Rectal smooth muscle tissue (tissue), 1 donor: ENCODE measurements at regions not wholly inside any gene's neighbourhood (a gene's known extent, or its start where the extent isn't known, plus 50 kb on each side); places are given as distances from the start of the nearest gene placed in this dataset.

Experiments used
- H3K27ac ChIP-seq: one replicate; pipeline ENCODE4 v1.7.0; 2013; ENCODE audit warnings: low read depth, low read length, inconsistent platforms
- H3K27me3 ChIP-seq: one replicate; pipeline ENCODE4 v1.7.0; 2013; ENCODE audit warnings: low read length; ENCODE audit not compliant: control insufficient read depth, insufficient read depth
- H3K36me3 ChIP-seq: one replicate; pipeline ENCODE4 v1.7.0; 2013; ENCODE audit warnings: low read length; ENCODE audit not compliant: control insufficient read depth, insufficient read depth
- H3K4me1 ChIP-seq: one replicate; pipeline ENCODE4 v1.7.0; 2013; ENCODE audit warnings: low read length; ENCODE audit not compliant: control insufficient read depth, insufficient read depth
- H3K4me3 ChIP-seq: one replicate; pipeline ENCODE4 v1.7.0; 2013; ENCODE audit warnings: low read length
- H3K9ac ChIP-seq: one replicate; pipeline ENCODE4 v1.7.0; 2013; ENCODE audit warnings: low read length

DNA sequence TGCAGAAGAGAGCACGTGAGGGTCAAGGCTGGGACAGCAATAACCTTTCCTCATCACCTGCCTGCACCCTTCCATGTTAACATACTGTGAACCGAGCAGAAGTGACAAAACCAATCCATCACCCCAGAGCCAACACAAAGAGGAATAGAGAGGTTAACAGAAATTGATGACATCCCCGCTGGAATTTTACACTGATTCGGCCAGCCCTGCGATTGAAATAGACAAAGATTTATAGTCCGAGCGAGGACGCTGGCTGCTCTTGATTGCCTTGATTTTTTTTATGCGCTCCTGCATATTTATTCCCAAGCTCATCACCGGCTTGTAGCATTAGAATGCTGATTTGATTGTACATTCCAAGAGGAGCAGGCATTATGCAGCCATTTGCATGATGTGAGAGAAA lies 729.7 kb downstream of the BCL11B start:
- H3K36me3 ChIP-seq: no peaks in the 10 kb centered on the region
- H3K9ac ChIP-seq: no peak overlapping the region
- no peaks in the 10 kb centered on the region for H3K27me3 ChIP-seq

DNA sequence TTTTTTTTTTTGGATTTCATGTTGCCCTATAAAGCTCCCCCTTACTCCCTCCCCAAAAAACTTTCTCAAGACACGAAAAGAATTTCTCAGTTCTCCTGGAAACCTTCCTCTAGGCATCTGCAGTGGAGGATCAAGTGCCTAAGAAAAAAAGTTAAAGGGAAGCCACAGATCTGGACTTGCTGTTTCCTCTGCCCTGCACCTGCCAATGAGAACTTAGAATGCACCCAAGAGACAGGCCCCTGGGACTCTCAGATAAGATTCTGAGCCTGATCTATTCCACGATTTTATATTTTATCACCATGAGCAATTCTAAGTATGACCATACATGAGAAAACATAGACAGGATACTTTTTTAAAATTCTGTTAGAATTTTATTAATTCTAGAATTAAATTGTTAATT lies 728.9 kb downstream of the BCL11B start:
- Histone ChIP-seq H3K9ac (no peak overlapping the region), H3K4me3 (no peak overlapping the region), H3K27ac (no peak overlapping the region), H3K4me1 (no peaks in the 10 kb centered on the region), H3K36me3 (no peaks in the 10 kb centered on the region), H3K27me3 (no peaks in the 10 kb centered on the region)

More for the DNA sequence above, 729.7 kb downstream of the BCL11B start:
- no peak overlapping the region for H3K4me3 ChIP-seq
- no peak overlapping the region for H3K27ac ChIP-seq
- no peaks in the 10 kb centered on the region for H3K4me1 ChIP-seq

DNA sequence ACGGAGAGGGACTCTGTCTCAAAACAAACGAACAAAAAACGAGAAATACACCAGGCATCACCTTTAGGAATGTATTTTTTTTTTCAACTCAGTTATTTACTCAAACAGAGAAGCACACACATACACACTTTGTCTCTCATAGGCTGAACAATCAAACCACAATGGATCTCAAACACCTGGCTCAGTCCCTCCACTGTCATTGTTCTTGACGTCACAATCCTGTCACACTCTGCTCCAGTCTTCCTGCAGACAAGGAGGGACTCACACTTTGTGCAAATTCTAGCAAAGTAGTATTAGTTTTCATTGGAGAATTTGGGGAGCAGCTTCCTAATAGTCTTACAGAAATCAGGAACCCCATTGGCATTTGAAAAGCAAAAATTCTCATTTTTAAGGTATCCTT lies 727.8 kb downstream of the BCL11B start:
- Histone ChIP-seq H3K36me3 (no peaks in the 10 kb centered on the region), H3K4me1 (no peaks in the 10 kb centered on the region), H3K27me3 (no peaks in the 10 kb centered on the region)

DNA sequence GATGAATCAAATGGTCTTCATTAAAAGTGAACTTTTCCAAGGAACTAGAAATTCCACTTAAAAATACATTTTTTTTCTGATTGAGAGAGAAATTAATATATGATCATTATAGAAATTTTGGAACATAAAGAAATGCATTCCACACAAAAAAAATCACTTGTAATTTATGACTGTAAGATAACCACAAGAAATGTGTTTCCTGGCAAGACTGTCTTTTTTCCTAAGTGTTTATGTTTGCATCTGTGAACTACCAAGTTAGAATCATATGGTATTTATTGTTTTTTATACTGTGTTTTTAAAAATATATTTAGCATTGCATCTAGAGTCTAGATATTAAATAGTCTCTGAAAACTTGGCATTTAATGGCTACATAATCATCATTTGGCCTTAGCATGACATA lies 726.8 kb downstream of the BCL11B start:
- Histone ChIP-seq H3K9ac (no peak overlapping the region), H3K4me3 (no peak overlapping the region), H3K27me3 (no peaks in the 10 kb centered on the region), H3K36me3 (no peaks in the 10 kb centered on the region), H3K4me1 (no peaks in the 10 kb centered on the region), H3K27ac (no peak overlapping the region)

More for the DNA sequence above, 727.8 kb downstream of the BCL11B start:
- Histone ChIP-seq H3K27ac (no peak overlapping the region), H3K4me3 (no peak overlapping the region), H3K9ac (no peak overlapping the region)

DNA sequence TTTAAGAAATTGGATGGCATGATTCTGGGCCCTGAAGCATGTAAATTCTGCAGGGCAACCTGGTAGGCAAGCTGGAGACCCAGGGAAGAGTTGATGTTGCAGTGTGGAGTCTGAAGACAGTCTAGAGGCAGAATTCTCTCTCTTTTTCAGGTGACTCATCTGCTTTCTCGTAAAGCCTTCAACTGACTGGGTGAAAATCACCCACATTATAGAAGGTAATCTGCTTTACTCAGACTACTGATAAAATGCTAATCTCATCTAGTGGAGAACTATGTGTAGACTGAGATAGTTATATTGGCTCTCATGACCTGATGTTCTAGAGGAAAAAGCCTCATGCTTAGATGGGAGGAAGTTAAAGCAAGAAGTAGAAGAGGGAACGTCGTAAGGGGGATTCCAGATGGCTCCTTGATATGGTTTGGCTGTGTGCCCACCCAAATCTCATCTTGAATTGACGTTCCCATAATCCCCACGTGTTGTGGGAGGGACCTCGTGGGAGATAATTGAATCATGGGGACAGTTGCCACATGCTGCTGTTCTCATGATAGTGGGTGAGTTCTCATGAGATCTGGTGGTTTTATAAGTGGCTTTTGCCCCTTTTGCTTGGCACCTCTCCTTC lies 723.8 kb downstream of the BCL11B start:
- Histone ChIP-seq H3K4me1 (no peaks in the 10 kb centered on the region), H3K4me3 (no peak overlapping the region), H3K27me3 (no peaks in the 10 kb centered on the region), H3K36me3 (no peaks in the 10 kb centered on the region), H3K27ac (no peak overlapping the region), H3K9ac (no peak overlapping the region)

DNA sequence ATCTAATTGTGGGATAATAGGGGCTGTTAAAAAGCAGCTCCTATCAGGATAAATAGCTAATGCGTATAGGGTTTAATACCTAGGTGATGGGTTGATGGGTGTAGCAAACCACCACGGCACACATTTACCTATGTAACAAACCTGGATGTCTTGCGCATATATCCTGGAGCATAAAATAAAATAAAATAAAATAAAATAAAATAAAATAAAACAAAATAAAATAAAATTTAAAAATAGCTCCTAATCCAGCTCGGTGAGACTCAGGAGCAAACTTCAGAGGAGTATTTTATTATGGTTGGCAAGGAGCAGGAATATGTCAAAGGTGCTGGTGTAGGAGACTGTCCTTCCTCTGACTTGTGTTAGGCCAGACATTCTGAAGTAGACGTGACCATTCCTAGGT lies 721.0 kb downstream of the BCL11B start:
- no peaks in the 10 kb centered on the region for H3K27me3 ChIP-seq
- no peak overlapping the region for H3K27ac ChIP-seq
- H3K4me3 ChIP-seq: no peak overlapping the region
- H3K4me1 ChIP-seq: no peaks in the 10 kb centered on the region
- H3K36me3 ChIP-seq: no peaks in the 10 kb centered on the region
- H3K9ac ChIP-seq: no peak overlapping the region

DNA sequence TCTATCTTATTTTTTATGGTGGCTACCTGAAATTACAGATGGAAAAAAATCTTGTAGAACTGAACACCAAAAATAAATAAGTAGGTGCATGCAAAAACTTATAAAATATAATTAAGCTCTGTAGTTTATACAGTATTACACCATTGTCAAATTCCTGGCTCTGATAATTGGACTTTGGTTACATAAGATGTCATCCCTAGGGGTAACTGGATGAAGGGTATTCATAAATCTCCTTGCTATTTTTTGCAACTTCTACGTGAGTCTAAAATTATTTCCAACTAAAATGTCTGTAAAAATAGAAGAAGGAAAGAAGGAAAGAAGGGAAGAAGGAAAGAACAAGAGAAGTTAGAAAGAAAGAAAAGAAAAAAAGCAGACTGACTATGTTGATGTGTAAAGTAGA lies 716.6 kb downstream of the BCL11B start:
- no peaks in the 10 kb centered on the region for H3K27me3 ChIP-seq
- no peaks in the 10 kb centered on the region for H3K4me1 ChIP-seq

DNA sequence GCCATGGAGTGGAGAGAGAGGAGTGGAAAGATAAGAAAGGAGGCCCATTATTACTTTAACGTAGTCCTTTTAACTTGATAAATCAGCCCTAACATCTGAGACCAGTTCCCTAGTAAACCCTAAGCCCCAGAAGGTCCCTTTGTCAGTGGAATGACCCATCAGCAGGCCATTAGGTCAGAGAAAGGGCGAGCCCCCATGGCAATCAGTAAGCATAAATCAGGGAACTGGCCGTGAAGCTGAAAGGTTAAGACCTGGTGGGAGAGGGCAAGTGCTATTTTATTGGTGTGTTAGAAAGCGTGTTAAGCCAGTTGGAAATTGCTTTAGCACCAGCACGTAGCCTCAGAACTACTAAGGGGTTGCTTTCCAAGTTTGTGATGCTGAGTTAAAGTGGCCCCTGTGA lies 708.0 kb downstream of the BCL11B start:
- no peaks in the 10 kb centered on the region for H3K4me1 ChIP-seq
- H3K36me3 ChIP-seq: no peaks in the 10 kb centered on the region
- no peak overlapping the region for H3K9ac ChIP-seq
- no peak overlapping the region for H3K4me3 ChIP-seq
- H3K27ac ChIP-seq: no peak overlapping the region
- H3K27me3 ChIP-seq: no peaks in the 10 kb centered on the region

More for the DNA sequence above, 716.6 kb downstream of the BCL11B start:
- Histone ChIP-seq H3K4me3 (no peak overlapping the region), H3K27ac (no peak overlapping the region), H3K9ac (no peak overlapping the region), H3K36me3 (no peaks in the 10 kb centered on the region)

DNA sequence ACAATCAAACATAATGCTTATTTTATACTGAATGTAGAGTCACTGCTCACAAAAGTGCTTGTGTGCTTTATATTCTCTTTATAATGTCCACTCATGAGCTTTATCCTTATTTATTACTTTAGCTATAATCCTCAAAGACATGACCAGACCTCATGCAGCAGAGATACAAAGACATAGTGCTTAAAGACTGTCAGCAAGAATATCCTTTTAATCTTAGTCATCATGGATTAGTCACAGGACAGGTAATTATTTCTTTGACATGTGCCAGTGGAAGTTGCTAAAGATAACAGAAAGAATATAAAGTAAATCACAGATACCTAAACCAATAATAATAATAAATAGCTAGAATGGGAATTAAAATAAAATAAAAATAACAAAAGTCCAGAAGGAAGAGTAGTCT lies 707.5 kb downstream of the BCL11B start:
- Histone ChIP-seq H3K27me3 (no peaks in the 10 kb centered on the region), H3K9ac (no peak overlapping the region), H3K27ac (no peak overlapping the region), H3K36me3 (no peaks in the 10 kb centered on the region), H3K4me1 (no peaks in the 10 kb centered on the region), H3K4me3 (no peak overlapping the region)

DNA sequence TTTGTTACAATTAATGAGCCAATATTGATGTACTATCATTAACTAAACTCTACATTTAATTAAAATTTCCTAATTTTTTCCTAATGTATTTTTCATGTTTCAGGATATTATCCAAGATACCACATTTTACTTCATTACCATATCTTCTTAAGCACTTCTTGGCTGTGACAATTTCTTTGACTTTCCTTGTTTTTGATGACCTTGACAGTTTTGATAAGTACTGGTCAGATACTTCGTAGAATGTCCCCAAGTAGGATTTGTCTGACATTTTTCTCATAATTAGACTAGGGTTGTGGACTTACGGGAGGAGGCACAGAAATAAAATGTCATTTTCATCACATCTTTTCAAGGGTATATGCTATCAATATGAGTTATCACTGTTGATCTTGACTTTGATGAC lies 700.9 kb downstream of the BCL11B start:
- H3K4me3 ChIP-seq: no peak overlapping the region
- no peak overlapping the region for H3K27ac ChIP-seq
- no peaks in the 10 kb centered on the region for H3K27me3 ChIP-seq
- no peaks in the 10 kb centered on the region for H3K36me3 ChIP-seq
- H3K4me1 ChIP-seq: no peaks in the 10 kb centered on the region
- no peak overlapping the region for H3K9ac ChIP-seq

DNA sequence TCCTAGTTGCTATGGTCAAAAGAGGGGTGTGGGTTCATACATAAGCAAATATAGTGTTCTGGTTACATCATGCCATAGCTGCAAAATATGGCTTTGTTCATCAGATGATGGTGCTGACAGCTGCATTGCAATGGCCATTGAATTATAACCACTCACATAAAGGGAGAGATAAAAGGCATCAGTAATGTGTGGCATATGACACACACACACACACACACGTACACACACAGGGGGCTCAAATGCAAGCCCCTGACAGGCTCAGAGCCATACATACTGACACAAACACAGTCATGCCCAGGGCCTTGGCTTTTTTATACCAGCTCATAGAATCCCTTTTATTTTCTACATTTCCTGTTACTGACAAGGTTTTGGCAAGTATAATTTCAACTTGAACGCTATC lies 698.9 kb downstream of the BCL11B start:
- Histone ChIP-seq H3K36me3 (no peaks in the 10 kb centered on the region), H3K27me3 (no peaks in the 10 kb centered on the region), H3K9ac (no peak overlapping the region), H3K4me3 (no peak overlapping the region), H3K4me1 (no peaks in the 10 kb centered on the region), H3K27ac (no peak overlapping the region)

DNA sequence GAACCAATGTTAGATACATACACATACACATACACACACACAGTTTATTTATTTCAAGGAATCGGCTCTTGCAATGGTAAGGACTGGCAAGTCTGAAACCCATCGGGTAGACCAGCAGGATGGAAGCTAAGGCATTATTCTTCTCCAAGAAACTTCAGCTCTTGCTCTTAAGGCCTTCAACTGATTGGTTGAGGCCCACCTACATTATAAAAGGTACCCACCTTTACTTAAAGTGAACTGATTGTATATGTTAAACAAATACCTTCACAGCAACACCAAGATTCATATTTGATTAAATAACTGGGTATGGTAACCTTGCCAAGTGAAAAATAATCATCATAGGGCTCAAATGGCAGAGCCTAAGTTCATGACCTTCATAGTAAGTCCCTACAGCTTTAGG lies 695.5 kb downstream of the BCL11B start:
- Histone ChIP-seq H3K4me1 (no peaks in the 10 kb centered on the region), H3K9ac (no peak overlapping the region), H3K27me3 (no peaks in the 10 kb centered on the region), H3K27ac (no peak overlapping the region), H3K4me3 (no peak overlapping the region), H3K36me3 (no peaks in the 10 kb centered on the region)

DNA sequence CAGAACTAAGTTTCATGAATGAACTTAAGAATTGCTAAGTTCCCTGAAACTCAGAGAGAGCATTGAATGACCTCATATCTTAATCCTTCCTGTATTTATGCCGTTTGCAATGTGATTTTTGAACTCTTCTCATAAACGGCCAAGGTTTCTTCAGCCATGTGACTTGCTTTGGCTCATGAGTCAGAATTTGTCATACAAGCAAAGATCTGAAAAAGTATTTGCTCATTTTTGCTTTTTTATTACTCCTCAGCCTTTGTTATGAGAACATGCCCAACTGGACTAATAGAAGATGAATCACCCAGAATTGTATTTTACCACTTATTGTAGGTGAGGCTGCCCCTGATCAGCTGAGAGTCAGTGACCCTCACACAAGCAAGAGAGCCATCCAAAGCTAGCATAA lies 693.8 kb downstream of the BCL11B start:
- no peak overlapping the region for H3K27ac ChIP-seq
- H3K36me3 ChIP-seq: no peaks in the 10 kb centered on the region

More for the DNA sequence above, 693.8 kb downstream of the BCL11B start:
- H3K27me3 ChIP-seq: no peaks in the 10 kb centered on the region
- H3K4me3 ChIP-seq: no peak overlapping the region
- H3K4me1 ChIP-seq: no peaks in the 10 kb centered on the region
- no peak overlapping the region for H3K9ac ChIP-seq
